Natural killer cell (primary cell): ENCODE measurements at regions not wholly inside any gene's neighbourhood (a gene's known extent, or its start where the extent isn't known, plus 50 kb on each side); places are given as distances from the start of the nearest gene placed in this dataset.

Experiments used
- ATAC-seq, 3 donors: fragments of 150-1000 bp in 2 of 3; fragments of 200-7000 bp in 1 of 3; cut with Tn5 transposase; 1 replicate in 1 of 3; 2 replicates in 2 of 3; pipeline ENCODE4 v1.10.0; 2021; ENCODE audit warnings: mild to moderate bottlenecking in 2 of 3, moderate library complexity in 2 of 3
- DNase-seq, 2 donors: peaks; one replicate each; pipeline versions ENCODE4 v3.0.0 to v3.0.0-alpha.2; 2013 to 2021; ENCODE audit warnings: mixed read lengths in 1 of 2
- H3K27ac ChIP-seq: one replicate; pipeline ENCODE4 v1.5.1; 2013; ENCODE audit warnings: mild to moderate bottlenecking, low read length
- H3K27me3 ChIP-seq: one replicate; pipeline ENCODE4 v1.6.1; 2013; ENCODE audit warnings: low read length; ENCODE audit not compliant: control insufficient read depth, insufficient read depth
- H3K36me3 ChIP-seq: one replicate; pipeline ENCODE4 v1.6.1; 2013; ENCODE audit warnings: low read length; ENCODE audit not compliant: control insufficient read depth, insufficient read depth
- H3K4me1 ChIP-seq: one replicate; pipeline ENCODE4 v1.6.1; 2013; ENCODE audit warnings: low read length; ENCODE audit not compliant: control insufficient read depth, insufficient read depth
- H3K4me3 ChIP-seq: one replicate; pipeline ENCODE4 v1.5.1; 2013; ENCODE audit warnings: low read length
- H3K9me3 ChIP-seq: one replicate; pipeline ENCODE4 v1.6.1; 2013; ENCODE audit warnings: low read length; ENCODE audit not compliant: control insufficient read depth, insufficient read depth
- H3K27ac Mint-ChIP-seq, 2 donors: one replicate each; pipeline ENCODE4 v1.8.0; 2022; ENCODE audit warnings: mild to moderate bottlenecking in 2 of 2, mixed read lengths in 2 of 2, moderate library complexity in 1 of 2
- H3K27me3 Mint-ChIP-seq, 2 donors: one replicate each; pipeline ENCODE4 v1.8.0; 2022; ENCODE audit warnings: low read depth in 2 of 2, mixed read lengths in 2 of 2
- H3K36me3 Mint-ChIP-seq: one replicate; pipeline ENCODE4 v1.8.0; 2022; ENCODE audit warnings: mixed read lengths
- H3K4me1 Mint-ChIP-seq, 2 donors: one replicate each; pipeline ENCODE4 v1.8.0; 2022; ENCODE audit warnings: mixed read lengths in 2 of 2
- H3K4me3 Mint-ChIP-seq: one replicate; pipeline ENCODE4 v1.8.0; 2022; ENCODE audit warnings: mild to moderate bottlenecking, moderate library complexity, mixed read lengths
- H3K9me3 Mint-ChIP-seq, 2 donors: one replicate each; pipeline ENCODE4 v1.8.0; 2022; ENCODE audit warnings: mixed read lengths in 2 of 2
- CTCF ChIP-seq: fragments of 200-600 bp; IDR thresholded peaks from one replicate; pipeline ENCODE4 v1.8.0; 2022; ENCODE audit warnings: antibody characterized with exemption
- WGBS: methylation state at CpG from one replicate; pipeline ENCODE4 v1.1.7; 2013; ENCODE audit warnings: missing lambda C conversion rate; ENCODE audit not compliant: insufficient coverage; 5-methylcytosine and 5-hydroxymethylcytosine counted together
- intact Hi-C: fragments of 100-400 bp; cut with micrococcal nuclease; formaldehyde crosslinking; loops from one replicate; pipeline ENCODE4 v1.14.2; 2022

- no peak for TF ChIP-seq CTCF
- Mint-ChIP-seq H3K27ac (no peak overlapping the region), H3K36me3 (no peaks in the 10 kb centered on the region)
Observed at GRCh38 chr10:63021225-63021624, 111.9 kb upstream of the NRBF2 start.

GRCh38 chr10:63013755-63014154 lies 119.4 kb upstream of the NRBF2 start:
- Histone ChIP-seq H3K36me3 (no peaks in the 10 kb centered on the region), H3K4me3 (no peak overlapping the region), H3K4me1 (no peaks in the 10 kb centered on the region), H3K9me3 (no peaks in the 10 kb centered on the region), H3K27me3 (peaks cover 3% of the 10 kb centered on the region), H3K27ac (no peak overlapping the region)
- no peak for DNase-seq
- intact Hi-C loops: loop anchor here (10.0 kb wide), 1 partner anchor 419 kb away; no protein-coding TSS in a partner anchor
- no peaks in the 10 kb centered on the region for H3K36me3 Mint-ChIP-seq
- TF ChIP-seq CTCF: no peak
- 100% methylated on average over 1 of the region's 1 CpG for WGBS
- no peaks in the 10 kb centered on the region for H3K4me1 Mint-ChIP-seq
- no peak overlapping the region for H3K4me3 Mint-ChIP-seq
- H3K27me3 Mint-ChIP-seq: peaks cover 8 to 37% of the 10 kb centered on the region in 2 donors
- H3K9me3 Mint-ChIP-seq: no peaks in the 10 kb centered on the region
- ATAC-seq: no peak
- no peak overlapping the region for H3K27ac Mint-ChIP-seq

More at GRCh38 chr10:63021225-63021624, 111.9 kb upstream of the NRBF2 start:
- intact Hi-C loops: no loop called here
- H3K27me3 ChIP-seq: peaks cover 3% of the 10 kb centered on the region
- no peak overlapping the region for H3K27ac ChIP-seq
- no peaks in the 10 kb centered on the region for H3K4me1 ChIP-seq
- no peak overlapping the region for H3K4me3 ChIP-seq
- Mint-ChIP-seq H3K4me3 (no peak overlapping the region), H3K4me1 (no peaks in the 10 kb centered on the region), H3K9me3 (no peaks in the 10 kb centered on the region), H3K27me3 (peaks cover 6 to 19% of the 10 kb centered on the region in 2 donors)
- no peaks in the 10 kb centered on the region for H3K9me3 ChIP-seq
- no peak for DNase-seq
- no peak for ATAC-seq
- no peaks in the 10 kb centered on the region for H3K36me3 ChIP-seq
- WGBS: 100% methylated on average over 1 of the region's 1 CpG

GRCh38 chr10:63012623-63013022 lies 120.5 kb upstream of the NRBF2 start:
- no peaks in the 10 kb centered on the region for H3K4me1 ChIP-seq

More at GRCh38 chr10:63012623-63013022, 120.5 kb upstream of the NRBF2 start:
- H3K4me3 ChIP-seq: no peak overlapping the region
- H3K27me3 Mint-ChIP-seq: peaks cover 8 to 37% of the 10 kb centered on the region in 2 donors
- ATAC-seq: no peak
- H3K9me3 ChIP-seq: no peaks in the 10 kb centered on the region
- H3K27ac Mint-ChIP-seq: no peak overlapping the region
- H3K4me3 Mint-ChIP-seq: no peak overlapping the region
- H3K4me1 Mint-ChIP-seq: no peaks in the 10 kb centered on the region
- no peak for DNase-seq
- no peak overlapping the region for H3K27ac ChIP-seq
- H3K27me3 ChIP-seq: peaks cover 2% of the 10 kb centered on the region
- no peaks in the 10 kb centered on the region for H3K9me3 Mint-ChIP-seq
- H3K36me3 Mint-ChIP-seq: no peaks in the 10 kb centered on the region
- TF ChIP-seq CTCF: no peak
- intact Hi-C loops: loop anchor here (10.0 kb wide), 1 partner anchor 418 kb away; no protein-coding TSS in a partner anchor
- H3K36me3 ChIP-seq: no peaks in the 10 kb centered on the region
